Thyroid gland (tissue), 4 donors: ENCODE measurements at regions not wholly inside any gene's neighbourhood (a gene's known extent, or its start where the extent isn't known, plus 50 kb on each side); places are given as distances from the start of the nearest gene placed in this dataset.

Experiments used
- DNase-seq, 2 donors: peaks; one replicate each; pipeline ENCODE4 v3.0.0-alpha.2; 2019
- H3K27ac ChIP-seq, 3 donors: fragments of 200-600 bp; sonication (generic); 1 replicate in 2 of 3; 2 replicates in 1 of 3; pipeline ENCODE4 v1.5.1; 2016 to 2019; ENCODE audit warnings: mild to moderate bottlenecking in 1 of 3, moderate library complexity in 1 of 3
- H3K27me3 ChIP-seq: fragments of 200-600 bp; sonication (generic); one replicate; pipeline ENCODE4 v1.5.1; 2019
- H3K36me3 ChIP-seq, 2 donors: fragments of 200-600 bp; sonication (generic); one replicate each; pipeline ENCODE4 v1.5.1; 2016 to 2019
- H3K4me1 ChIP-seq, 2 donors: fragments of 200-600 bp; sonication (generic); one replicate each; pipeline ENCODE4 v1.5.1; 2017 to 2019
- H3K4me3 ChIP-seq, 3 donors: fragments of 200-600 bp; sonication (generic); replicated peaks in 1 of 3; 1 replicate in 2 of 3; 2 replicates in 1 of 3; pipeline ENCODE4 v1.5.1; 2016; ENCODE audit warnings: mild to moderate bottlenecking in 1 of 3
- H3K9me3 ChIP-seq: fragments of 200-600 bp; sonication (generic); one replicate; pipeline ENCODE4 v1.5.1; 2017
- CTCF ChIP-seq, 6 experiments: fragments of 200-600 bp in 3 of 6; fragments of 450-650 bp in 3 of 6; sonication (generic) in 3 of 6; IDR thresholded peaks; one replicate each; pipeline ENCODE4 v1.5.1; 2016 to 2019; ENCODE audit warnings: antibody characterized with exemption in 6 of 6, mild to moderate bottlenecking in 2 of 6, inconsistent platforms in 1 of 6, moderate library complexity in 1 of 6
- POLR2A ChIP-seq, 2 donors: fragments of 450-650 bp; IDR thresholded peaks; one replicate each; pipeline ENCODE4 v1.6.1; 2017; ENCODE audit warnings: antibody characterized with exemption in 2 of 2, mild to moderate bottlenecking in 2 of 2, moderate library complexity in 1 of 2
- WGBS, 2 donors: methylation state at CpG; one replicate each; pipeline ENCODE4 v1.1.5; 2017; 5-methylcytosine and 5-hydroxymethylcytosine counted together
- intact Hi-C: fragments of 100-400 bp; cut with DNase I; formaldehyde crosslinking; loops from one replicate; pipeline ENCODE4 v1.15.1; 2023

- no peak overlapping the region for H3K27ac ChIP-seq
- WGBS, 2 donors = 60 to 65% methylated on average over 2 of the region's 2 CpGs
- H3K9me3 ChIP-seq = no peaks in the 10 kb centered on the region
Observed at GRCh38 chr11:128095466-128095981, 491.8 kb downstream of the ETS1 start.

GRCh38 chr11:128093689-128094088, 493.7 kb downstream of the ETS1 start:
- Histone ChIP-seq H3K4me1 (no peaks in the 10 kb centered on the region), H3K9me3 (no peaks in the 10 kb centered on the region), H3K27ac (no peak overlapping the region), H3K27me3 (no peaks in the 10 kb centered on the region), H3K36me3 (no peaks in the 10 kb centered on the region), H3K4me3 (no peak overlapping the region)
- WGBS, 2 donors = 95 to 96% methylated on average over 2 of the region's 2 CpGs
- intact Hi-C loops = no loop called here
- no peak for TF ChIP-seq POLR2A (IDR thresholded peaks at IDR 0.05)
- TF ChIP-seq CTCF (IDR thresholded peaks at IDR 0.05) = no peak
- DNase-seq = no peak

More at GRCh38 chr11:128095466-128095981, 491.8 kb downstream of the ETS1 start:
- H3K36me3 ChIP-seq = no peaks in the 10 kb centered on the region
- no peak overlapping the region for H3K4me3 ChIP-seq
- DNase-seq = no peak
- intact Hi-C loops = no loop called here
- TF ChIP-seq CTCF (IDR thresholded peaks at IDR 0.05) (no peak), POLR2A (IDR thresholded peaks at IDR 0.05) (no peak)
- no peaks in the 10 kb centered on the region for H3K27me3 ChIP-seq
- no peaks in the 10 kb centered on the region for H3K4me1 ChIP-seq

GRCh38 chr11:128089962-128090361, 497.4 kb downstream of the ETS1 start:
- Histone ChIP-seq H3K36me3 (no peaks in the 10 kb centered on the region), H3K4me1 (no peaks in the 10 kb centered on the region), H3K9me3 (no peaks in the 10 kb centered on the region), H3K27ac (no peak overlapping the region), H3K4me3 (no peak overlapping the region), H3K27me3 (no peaks in the 10 kb centered on the region)
- 97 to 100% methylated on average over 1 of the region's 1 CpG for WGBS, 2 donors
- intact Hi-C loops = no loop called here
- no peak for DNase-seq
- TF ChIP-seq CTCF (IDR thresholded peaks at IDR 0.05) (no peak), POLR2A (IDR thresholded peaks at IDR 0.05) (no peak)

GRCh38 chr11:128086794-128087193, 500.6 kb downstream of the ETS1 start:
- no peak for DNase-seq
- Histone ChIP-seq H3K27ac (no peak overlapping the region), H3K4me1 (no peaks in the 10 kb centered on the region), H3K9me3 (no peaks in the 10 kb centered on the region), H3K36me3 (no peaks in the 10 kb centered on the region), H3K4me3 (no peak overlapping the region), H3K27me3 (no peaks in the 10 kb centered on the region)
- intact Hi-C loops = no loop called here
- 91 to 94% methylated on average over 2 of the region's 2 CpGs for WGBS, 2 donors
- TF ChIP-seq CTCF (IDR thresholded peaks at IDR 0.05) (no peak), POLR2A (IDR thresholded peaks at IDR 0.05) (no peak)

GRCh38 chr11:128085276-128085675, 502.1 kb downstream of the ETS1 start:
- intact Hi-C loops = no loop called here
- H3K36me3 ChIP-seq = no peaks in the 10 kb centered on the region
- 36 to 100% methylated on average over 1 of the region's 1 CpG for WGBS, 2 donors
- H3K4me1 ChIP-seq = no peaks in the 10 kb centered on the region
- no peak for TF ChIP-seq CTCF (IDR thresholded peaks at IDR 0.05)
- TF ChIP-seq POLR2A (IDR thresholded peaks at IDR 0.05) = no peak
- H3K4me3 ChIP-seq = no peak overlapping the region
- H3K9me3 ChIP-seq = no peaks in the 10 kb centered on the region
- H3K27ac ChIP-seq = no peak overlapping the region
- DNase-seq = no peak
- no peaks in the 10 kb centered on the region for H3K27me3 ChIP-seq
